AG09309 (cell line): ENCODE measurements at regions not wholly inside any gene's neighbourhood (a gene's known extent, or its start where the extent isn't known, plus 50 kb on each side); places are given as distances from the start of the nearest gene placed in this dataset.

Source experiments
- DNase-seq: peaks from one replicate; pipeline ENCODE4 v3.0.0-alpha.2; 2010; ENCODE audit warnings: low read depth
- H3K4me3 ChIP-seq: 2 replicates; pipeline ENCODE4 v1.5.1; 2011; ENCODE audit warnings: mild to moderate bottlenecking, low read depth, low read length, moderate library complexity; ENCODE audit not compliant: control insufficient read depth
- CTCF ChIP-seq: IDR thresholded peaks from 2 replicates; pipeline ENCODE4 v1.5.1; 2011; ENCODE audit warnings: mild to moderate bottlenecking, low read depth, low read length, inconsistent platforms; ENCODE audit not compliant: insufficient read depth, control insufficient read depth; ENCODE audit errors: missing control alignments

GRCh38 chr12:58767496-58767895, 152.8 kb downstream of the LRIG3 start:
- no peak for TF ChIP-seq CTCF
- no peak for DNase-seq
- no peak overlapping the region for H3K4me3 ChIP-seq

- no peak for TF ChIP-seq CTCF
- DNase-seq, result no peak
- no peak overlapping the region for H3K4me3 ChIP-seq
Observed at GRCh38 chr12:58773986-58774385, 146.3 kb downstream of the LRIG3 start.

DNA sequence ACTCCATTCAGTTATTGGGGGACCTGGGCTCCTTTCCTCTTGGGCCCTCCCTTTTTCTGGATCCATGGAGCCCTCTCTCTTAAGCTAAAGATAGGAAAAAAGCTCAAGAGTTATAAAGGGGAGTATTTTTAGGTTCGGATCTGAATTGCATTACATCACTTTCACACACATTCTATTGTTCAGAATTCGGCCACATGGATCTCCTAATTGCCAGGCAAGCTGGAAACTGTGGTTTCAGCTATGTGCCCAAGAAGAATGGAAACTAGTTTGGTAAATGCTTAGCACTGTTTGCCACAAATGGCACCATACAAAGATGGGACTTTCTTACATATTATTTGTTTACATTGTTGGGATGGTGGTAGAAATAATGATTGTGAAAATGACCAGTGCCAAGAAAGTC, 145.6 kb downstream of the LRIG3 start:
- no peak overlapping the region for H3K4me3 ChIP-seq
- no peak for TF ChIP-seq CTCF
- no peak for DNase-seq

DNA sequence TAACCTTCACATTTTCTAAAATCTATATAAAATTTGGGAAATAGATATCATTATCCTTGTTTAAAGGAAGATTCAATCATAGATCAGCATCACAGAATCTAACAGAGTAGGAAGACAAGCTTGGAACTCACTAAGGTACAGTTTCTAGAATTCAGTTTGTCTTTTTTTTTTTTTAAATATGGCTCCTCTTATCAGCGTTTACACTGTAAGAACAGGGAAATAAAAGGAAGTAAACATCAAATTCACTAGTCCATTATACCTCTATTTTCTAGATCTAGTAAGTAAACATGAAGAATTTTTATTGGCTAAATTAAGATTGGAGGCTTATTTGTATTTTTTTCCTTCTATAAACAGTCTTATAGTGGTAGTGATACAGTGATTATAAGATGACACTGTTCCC, 144.9 kb downstream of the LRIG3 start:
- no peak for DNase-seq
- TF ChIP-seq CTCF, result no peak
- H3K4me3 ChIP-seq, result no peak overlapping the region

DNA sequence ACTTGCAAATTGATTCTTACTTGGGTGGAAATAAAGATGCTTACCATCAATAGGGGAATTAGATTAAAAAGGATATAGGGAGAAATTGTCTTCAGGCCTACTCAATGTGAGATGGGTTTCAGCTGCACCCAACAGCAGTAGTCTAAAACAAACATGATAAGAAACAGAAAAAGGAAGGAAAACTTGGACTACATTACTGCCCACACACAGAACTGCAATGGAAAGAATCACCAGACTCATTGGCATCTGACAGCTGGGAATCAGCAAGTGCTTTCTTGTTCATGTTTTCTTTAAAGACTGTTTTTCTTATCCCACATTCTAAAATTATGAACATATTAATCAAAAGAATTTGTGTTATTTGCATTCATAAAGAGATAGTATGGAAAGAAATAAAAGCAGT, 144.2 kb downstream of the LRIG3 start:
- H3K4me3 ChIP-seq, result no peak overlapping the region
- DNase-seq, result no peak
- TF ChIP-seq CTCF, result no peak

DNA sequence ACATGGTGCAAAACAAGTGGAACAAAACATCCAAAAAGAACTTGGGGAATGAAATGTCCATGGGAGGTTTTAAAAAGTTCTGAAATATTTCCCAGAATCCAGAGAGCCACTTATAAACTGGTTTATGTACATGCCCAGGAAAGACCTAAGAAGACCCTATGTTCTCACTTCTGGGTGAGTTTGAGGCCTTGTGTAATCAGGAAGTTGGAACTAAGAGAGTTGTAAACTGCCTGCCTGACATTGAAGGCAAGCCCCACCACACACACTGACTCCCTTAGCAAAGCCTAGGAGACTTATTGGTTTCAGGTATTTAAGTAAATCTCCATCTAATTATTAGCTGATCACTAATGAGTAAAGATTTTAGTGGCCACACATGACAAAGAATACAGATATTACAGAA, 142.5 kb downstream of the LRIG3 start:
- no peak for DNase-seq
- H3K4me3 ChIP-seq, result no peak overlapping the region
- TF ChIP-seq CTCF, result no peak

DNA sequence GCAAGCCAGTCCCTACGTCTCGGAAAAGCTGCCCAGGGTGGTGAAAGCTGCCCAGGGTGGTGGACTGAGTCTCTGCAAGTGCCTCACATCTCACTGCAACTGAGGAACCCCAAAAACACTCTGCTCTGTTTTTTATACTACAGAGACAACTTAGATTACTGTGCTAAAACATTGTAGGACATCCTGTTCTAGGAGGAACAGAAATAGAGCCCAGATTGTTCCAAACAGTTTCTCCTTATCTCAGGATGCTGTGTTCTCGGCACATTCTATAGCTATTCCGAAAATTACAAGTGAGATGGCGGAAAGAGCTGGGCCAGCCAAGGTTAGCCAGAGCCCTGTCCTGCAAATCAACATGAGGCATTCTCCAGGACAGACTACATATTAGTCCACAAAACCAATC, 138.7 kb downstream of the LRIG3 start:
- DNase-seq, result no peak
- no peak for TF ChIP-seq CTCF
- no peak overlapping the region for H3K4me3 ChIP-seq
